C1 segment of cervical spinal cord (tissue), 14 donors: ENCODE measurements at regions not wholly inside any gene's neighbourhood (a gene's known extent, or its start where the extent isn't known, plus 50 kb on each side); places are given as distances from the start of the nearest gene placed in this dataset.
"Not testable (repeated sequence)": the region's sequence is repeated elsewhere in the genome, so short reads cannot be mapped to it uniquely, and the experiment has no call there.

Source experiments
- DNase-seq, 14 donors: peaks; one replicate each; lab custom pipeline; 2025; lab: John Stamatoyannopoulos, UW

DNA sequence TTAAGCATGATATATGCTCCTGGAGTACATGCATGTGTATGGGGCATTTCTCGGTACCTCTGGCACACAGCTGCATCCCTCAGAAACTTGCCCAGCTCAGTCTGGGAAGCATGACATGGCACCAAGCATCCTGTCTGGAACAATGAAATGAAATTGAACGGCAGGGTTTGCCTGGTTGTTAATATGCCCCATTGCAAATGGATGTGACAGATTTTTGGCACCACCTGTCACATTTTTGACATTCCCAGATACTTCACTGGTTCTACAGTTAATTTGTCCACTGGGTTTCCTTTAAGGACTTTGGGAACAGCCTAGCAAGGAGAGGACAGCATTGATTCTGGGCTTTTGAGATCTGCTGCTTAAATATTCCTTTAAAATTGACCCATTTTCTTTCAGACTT is 305.8 kb downstream of the TSN start:
- DNase-seq = no peak

DNA sequence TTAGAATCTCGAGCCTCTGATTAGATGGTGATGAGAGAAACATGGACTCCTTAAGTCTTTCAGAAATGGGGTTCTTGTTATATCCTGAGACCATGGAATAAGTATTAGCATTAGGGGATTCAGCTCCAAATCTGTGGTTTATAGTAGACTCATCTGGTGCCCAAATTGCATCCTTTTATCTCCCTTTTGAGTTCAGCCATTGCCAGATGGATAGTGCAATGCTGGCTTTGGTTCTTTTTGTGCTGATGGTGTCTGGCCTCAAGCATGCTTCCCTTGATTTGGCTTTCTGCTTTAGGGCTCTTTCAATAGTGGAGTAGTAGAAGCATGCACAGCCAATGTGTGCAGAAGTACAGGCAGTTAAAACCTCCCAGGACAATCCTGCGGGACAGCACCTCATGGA is 306.4 kb downstream of the TSN start:
- no peak for DNase-seq

DNA sequence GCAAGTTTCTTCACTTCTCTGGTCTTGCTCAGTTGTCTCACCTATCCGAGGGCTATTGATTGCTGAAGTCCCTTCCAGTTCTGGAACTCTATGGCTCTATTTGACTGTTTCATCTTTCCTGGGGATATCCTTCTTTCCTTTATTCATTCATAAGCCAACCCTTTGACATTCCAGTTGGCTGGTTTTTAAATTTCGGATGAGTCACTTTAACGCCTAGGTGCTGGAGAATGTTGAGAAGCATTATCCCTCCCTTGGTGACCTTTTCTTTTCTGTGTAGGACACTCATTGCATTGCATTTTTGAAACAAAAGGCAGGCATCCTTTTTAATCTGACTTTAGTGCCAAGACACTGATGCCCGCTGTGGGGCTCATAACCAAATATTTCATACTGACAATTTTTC is 307.1 kb downstream of the TSN start:
- DNase-seq = no peak

DNA sequence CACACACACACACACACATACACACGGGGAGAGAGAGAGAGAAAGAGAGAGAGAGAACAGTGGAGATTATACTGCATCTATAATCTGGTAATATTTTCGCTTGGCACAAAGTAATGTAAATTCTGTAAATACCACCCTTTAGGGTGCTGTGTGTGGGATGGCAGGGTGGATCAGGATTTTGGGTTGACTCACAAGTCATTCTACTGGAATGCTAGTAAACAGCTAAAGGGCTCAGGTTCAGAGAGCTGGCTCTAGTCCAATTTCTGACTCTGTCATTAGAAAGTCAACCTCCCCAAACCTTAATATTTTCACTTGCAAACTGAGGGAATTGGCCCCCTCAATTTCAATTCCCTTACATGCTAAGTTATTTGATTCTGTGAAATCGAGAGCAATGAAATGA is 308.3 kb downstream of the TSN start:
- DNase-seq = no peak

DNA sequence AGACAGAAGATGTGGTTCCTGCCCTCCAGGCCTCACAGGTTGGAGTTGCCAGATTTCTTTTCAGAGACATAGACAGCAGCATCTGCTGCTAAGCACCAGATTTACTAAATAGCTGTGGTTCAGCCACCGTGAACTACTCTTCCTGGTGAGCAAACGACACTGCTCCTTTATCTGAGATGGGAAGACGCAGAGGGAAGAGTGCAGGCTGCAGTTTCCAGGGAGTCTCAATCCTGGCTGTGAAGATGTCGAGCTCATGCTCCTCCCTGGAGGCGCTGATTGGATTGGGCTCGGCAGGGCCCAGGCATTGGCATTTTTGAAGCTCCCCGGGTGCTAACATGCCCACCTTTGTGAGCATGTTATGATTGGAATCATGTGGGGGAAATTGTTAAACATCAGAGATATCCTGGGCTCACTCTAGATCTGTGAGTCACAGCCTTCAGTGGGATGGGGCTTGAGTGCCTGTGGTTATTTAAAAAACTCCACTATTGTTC is 314.8 kb downstream of the TSN start:
- no peak for DNase-seq

DNA sequence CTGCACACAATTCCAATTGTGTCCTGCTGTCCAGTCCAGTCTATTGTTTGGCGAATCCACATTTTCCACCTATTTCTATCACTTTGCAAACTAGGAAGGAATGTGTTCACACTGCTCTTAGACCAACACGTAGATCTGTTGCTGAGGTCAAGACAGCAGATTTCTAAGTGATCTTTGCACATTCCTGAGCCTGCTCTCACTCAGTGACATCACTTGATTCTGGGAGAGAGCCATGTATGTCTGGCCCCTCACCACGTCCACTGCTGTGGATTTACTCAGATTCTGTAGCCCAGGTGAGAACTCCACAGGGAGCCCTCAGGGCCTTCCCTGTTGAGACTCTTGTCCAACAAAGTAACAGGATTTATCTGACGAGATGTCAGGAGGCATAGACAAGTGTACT is 317.2 kb downstream of the TSN start:
- no peak for DNase-seq

DNA sequence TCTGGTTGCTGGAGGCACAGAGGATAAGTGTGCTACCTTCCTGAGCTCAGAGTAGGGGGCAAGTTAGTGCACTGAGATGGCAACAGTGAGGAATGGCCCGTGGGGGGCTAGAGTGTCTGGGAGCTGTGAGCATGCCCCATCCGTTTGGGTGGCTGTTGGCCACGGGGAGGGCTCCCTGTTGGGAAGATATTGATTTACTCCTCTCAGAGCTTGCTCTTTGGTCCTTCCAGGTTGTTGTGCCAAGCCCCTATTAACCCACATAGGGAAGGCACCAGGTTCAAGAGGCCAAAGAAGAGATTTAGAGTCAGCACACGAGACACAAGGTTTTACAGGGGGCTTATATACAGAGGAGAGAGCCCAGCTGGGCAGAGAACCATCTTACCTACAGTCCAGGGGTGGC is 318.8 kb downstream of the TSN start:
- DNase-seq = no peak

DNA sequence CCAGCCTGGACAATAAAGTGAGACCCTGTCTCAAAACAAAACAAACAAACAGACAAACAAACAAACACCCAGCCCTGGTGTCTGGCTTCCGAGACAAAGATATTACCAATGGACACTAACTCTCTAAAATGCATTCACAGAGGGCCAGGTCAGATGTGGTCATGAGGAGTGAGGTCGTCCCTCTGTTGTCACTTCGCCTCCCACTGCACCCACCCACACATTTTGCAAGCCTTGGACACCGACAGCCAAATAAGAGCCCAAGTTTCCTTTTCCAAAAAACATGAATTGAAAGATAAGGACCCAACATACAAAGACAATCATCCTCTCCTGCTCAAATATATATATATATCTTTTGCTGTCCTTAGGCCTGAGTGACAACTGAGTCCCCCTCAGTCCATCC is 319.9 kb downstream of the TSN start:
- no peak for DNase-seq

DNA sequence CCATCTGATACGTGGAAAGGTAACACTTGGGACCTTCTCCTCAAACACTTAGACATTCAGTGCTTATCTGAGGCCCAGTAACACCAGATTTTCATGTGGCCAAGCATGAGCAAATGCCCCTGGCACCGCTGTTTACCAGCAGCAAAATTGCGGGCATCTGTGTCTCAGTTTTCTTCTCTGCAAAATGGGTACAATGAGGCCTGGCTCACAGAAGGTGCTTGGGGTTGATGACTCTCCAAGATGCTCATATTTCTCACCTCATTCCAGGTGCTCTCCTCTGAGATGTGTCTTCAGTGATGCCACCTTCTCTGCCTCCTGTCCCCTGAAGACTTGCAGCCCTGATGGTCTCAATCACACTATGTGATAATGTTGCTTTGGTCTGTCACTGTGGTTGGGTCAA is 321.7 kb downstream of the TSN start:
- DNase-seq = no peak

DNA sequence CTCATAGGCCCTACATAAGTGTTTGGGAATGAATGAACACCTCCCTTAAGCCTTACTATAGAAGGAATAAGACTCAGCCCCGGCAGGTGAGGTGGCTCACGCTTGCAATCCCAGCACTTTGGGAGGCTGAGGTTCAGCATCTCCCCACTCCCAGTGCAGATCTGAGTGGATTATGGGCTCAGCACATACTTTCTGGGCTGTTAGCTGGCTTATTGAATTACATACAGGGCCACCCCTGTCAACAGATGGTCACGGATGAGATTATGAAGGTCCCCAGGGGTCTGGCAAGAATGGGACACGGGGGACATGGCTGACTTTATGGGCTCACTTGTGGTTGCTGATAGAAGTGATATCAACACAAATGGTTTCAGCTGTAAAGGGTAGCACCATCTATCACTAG is 322.3 kb downstream of the TSN start:
- no peak for DNase-seq

DNA sequence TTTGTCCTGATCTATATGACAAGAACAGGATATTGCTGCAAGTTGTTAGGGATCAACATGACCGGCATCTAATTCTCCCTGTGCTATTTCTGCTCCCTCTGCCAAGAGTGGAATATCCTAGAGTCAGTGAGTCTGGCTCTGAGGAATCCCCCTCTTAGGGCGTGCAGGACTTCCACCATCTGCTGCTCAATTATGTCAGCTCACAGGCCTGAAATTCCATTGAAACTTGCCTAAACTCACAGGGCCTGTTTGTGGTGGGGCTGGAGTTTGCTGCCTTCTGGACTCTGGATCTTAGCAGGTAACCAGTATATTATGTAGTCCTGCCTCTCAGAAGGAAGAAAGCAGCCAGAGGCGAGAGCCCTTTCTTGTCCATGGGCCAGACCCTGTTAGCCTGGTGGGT is 323.0 kb downstream of the TSN start:
- no peak for DNase-seq

DNA sequence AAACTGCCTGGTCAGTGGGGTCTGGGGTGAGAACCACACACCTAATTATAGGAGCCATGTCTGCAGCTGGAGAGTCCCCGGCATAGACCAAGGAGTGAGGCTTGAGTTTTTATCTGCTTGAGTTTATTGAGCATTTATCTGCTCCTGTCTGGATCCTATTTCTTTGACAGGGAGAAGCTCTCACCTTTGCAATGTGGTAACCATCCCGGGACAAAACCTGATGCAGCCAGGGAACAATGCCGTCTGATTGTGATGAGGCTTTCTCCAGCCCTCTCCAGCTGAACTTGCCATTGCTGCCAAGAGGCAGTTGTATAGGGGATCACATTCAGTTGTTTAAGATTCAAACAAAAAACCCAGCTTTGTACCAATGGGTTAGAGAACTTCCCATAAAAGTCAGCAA is 324.4 kb downstream of the TSN start:
- DNase-seq = no peak

DNA sequence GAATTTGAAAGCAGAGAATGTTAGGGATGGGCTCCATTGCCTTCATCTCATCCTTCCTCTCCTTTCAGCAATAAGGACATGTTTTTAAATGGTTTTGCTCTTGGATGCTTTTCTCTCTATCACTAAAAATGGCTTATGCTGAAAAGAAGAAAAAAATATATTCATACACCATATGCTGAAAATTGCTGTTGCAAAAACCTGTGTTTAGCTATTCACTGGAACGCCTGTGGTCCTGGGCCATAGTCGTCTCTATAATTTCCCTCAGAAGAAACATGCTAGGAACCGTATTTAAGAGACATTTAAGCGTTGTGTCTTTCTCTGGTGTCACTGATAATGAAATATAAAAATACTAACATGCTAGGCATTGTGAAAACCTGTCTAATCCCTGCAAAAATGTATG is 324.9 kb downstream of the TSN start:
- DNase-seq = no peak

DNA sequence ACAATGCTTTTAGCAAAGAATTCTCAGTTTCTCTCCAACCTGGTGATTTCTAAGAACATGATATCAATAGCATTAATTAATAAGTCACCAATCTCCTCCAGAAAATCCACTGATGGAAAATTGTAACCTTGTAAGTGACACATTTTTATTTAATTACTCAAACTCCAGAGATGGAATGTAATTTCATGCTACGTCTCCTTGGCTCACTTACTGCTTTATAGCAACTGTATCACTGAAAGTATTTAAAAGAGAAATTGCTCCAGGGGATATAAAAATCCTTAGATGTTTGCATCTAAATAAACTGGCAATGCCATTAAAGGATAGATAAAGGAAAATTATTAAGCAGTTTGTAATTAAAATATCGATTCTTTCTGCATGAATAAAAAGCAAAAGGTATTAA is 325.4 kb downstream of the TSN start:
- DNase-seq = no peak

DNA sequence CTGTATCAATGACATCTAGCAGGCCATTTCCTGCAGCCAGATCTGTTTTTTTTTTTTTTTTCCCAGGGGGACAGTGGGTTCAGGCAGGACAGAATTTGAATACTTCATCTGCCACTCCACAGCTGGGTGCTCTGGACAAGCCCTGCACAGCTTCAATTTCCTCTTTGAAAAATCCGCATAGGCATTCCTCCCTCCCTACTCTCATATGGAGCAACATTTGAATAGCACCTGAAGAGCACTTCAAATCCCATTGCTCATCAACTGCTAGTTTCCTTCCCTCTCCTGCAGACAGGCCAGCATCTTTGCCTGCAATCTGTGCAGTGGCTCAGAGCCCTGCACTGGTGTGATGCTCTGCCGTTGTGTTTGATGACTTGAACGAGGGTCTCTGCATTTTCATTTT is 326.3 kb downstream of the TSN start:
- no peak for DNase-seq

DNA sequence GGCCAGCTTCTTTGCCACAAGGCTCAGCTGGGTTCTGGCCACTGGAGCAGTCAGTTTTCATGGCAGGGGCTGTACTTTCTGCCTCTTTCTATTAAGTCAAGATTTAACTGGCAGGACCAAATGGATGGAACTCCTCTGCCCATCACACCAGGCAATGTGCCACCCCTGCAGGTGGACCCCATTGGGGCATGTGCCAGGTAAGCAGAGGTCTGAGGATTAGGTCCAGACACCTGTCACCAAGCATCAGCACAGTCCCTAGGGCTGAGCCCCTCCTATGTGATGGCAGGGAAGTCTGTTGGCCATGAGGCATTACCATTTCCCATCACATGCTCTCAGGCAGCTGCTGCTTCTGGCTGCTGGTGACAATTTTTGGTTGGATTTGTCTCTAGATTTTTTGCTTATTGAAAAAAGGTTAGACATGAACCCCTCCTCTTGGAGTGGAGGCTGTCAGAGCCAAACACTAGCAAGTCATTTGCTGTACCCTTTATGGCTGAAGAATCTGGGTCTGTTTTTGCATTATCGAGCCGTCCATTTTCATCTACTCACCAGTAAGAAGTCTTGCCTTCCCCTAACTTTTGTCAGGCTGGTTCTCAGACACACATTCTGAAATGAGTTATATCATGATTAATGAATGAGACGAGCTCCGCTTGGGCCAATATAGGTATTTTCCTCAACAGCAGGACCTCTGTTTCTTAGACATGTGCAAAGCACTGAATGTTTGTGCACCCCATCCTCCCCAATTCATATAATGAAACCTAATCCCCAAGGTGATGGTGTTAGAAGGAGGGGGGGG is 328.0 kb downstream of the TSN start:
- no peak for DNase-seq

DNA sequence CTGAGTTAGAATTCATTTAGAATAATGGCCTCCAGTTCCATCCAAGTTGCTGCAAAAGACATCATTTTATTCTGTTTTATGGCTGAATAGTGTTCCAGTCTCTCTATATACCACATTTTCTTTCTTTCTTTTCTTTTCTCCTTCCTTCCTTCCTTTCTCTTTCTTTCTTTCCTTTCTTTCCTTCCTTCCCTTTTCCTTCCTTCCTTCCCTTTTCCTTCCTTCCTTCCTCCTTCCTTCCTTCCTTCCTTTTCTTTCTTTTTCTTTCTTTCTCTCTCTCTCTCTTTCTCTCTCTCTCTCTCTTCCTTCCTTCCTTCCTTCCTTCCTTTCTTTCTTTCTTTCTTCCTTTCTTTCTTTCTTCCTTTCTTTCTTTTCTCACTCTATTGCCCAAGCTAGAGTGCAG is 330.2 kb downstream of the TSN start:
- DNase-seq = not testable (repeated sequence)

DNA sequence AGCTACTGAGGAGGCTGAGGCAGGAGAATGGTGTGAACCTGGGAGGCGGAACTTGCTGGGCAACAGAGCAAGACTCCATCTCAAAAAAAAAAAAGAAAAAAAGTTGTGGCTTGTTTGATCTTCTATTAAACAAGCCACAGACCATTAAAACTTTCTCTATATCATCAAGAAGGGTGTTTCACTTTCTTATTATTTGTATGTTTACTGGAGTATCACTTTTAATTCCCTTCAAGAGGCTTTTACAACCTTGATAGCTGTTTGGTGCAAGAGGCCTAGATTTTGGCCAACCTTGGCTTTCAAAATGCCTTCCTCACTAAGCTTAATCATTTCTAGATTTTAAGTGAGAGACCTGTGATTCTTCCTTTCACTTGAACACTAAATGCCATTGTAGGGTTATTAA is 339.1 kb downstream of the TSN start:
- no peak for DNase-seq

DNA sequence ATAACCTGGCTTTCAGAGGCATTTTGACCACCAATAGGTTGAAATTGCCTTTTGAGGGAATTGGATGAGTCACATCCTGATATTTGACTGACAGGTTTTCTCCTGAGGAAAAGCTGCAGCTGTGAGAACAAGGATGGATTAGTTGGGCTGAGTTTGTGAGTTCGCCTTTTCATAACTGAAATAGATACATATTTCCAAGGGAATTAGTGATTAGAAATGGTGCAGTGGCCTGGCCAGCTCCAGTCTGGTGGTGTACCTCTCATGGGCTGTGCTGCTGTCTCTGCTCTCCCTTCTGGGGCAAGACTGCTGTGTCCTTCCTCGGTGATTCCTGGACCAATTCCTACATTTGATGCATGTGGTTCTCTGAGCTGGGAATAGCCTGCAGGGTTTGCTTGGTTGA is 341.3 kb downstream of the TSN start:
- no peak for DNase-seq

DNA sequence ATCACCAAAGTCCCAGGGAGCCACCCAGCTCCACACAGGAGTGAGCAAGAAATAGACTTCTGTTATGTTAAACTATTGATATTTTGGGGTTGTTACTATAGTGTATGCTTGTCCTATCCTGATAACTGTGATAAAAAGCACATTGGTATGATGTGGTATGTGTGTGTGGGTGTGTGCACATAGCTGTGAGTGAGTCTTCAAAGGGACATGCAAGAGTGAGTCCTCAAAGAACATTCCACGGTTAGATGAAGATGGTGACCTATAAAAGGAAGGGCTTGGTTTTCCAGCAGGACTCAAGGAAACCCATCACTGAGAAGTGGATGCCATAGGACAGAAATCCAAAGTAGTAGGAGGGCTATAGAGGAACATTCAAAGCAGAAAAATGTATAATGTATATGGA is 342.9 kb downstream of the TSN start:
- no peak for DNase-seq

DNA sequence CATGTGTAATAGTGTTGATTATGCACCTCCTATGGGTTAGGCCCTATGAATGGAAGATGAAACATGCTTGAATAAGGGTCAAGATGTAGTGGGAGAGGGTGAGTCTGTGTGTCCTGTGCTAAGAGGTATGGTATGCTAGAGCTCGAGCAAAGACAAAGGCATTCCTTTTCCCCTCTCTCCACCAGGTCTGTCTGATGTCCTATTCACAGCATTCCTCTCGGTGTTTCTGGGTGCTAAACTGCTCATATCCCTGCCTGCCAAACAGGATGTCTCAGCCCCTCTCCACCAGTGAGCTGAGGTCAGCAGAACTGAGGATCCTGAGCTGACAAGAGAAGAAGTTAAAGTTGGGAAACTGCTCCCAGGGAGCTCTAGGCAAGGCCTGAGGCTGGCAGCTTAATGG is 344.9 kb downstream of the TSN start:
- DNase-seq = no peak

DNA sequence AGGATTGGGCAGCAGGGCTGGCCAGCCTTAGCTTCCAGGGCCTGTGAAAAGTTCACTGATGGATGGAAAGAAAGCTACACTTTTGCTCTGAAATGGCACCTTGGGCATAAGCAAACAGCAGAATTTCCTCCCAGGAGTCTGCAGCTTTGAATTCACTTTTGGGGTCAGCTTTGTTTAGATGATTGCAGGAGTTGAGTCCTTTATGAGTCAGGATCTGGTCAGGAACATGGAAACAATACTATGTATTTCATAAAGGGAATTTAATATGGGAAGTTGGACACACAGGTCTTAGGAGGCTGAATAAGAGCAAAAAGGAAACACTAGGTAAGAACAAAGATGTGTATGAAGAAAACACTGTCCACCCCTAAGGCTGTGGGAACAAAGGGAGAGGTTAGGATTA is 345.3 kb downstream of the TSN start:
- no peak for DNase-seq

DNA sequence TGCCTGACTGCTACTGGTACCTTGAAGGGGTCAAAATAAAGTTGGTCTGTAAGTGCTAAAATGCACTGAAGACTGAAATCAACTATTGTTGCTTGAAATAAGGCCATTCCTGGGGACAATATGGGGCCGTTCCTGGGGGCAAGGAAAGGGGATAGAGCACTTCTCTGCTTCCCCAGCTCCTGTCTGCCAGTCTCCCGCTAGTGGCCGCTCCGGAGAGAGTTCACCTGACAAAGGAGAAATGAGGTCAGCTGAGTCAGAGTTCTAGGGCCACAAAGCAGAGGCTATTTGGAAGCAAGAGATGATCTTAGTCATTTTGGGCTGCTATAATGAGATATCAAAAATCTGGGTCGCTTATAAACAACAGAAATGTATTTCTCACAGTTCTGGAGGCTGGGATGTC is 345.9 kb downstream of the TSN start:
- no peak for DNase-seq
